ENCODE measurements at regions not wholly inside any gene's neighbourhood (a gene's known extent, or its start where the extent isn't known, plus 50 kb on each side); places are given as distances from the start of the nearest gene placed in this dataset.

GRCh38 chr7:136184719-136185118, 207.6 kb upstream of the MTPN start:
- Histone ChIP-seq H3K36me3 (ENCODE audit: insufficient read depth, low read length) (no peaks in the 10 kb centered on the region), H3K4me3 (ENCODE audit: insufficient read depth, low read depth, low read length) (no peak overlapping the region), H3K4me1 (ENCODE audit: insufficient read depth, low read length) (no peaks in the 10 kb centered on the region), H3K4me2 (ENCODE audit: low read length) (no peak overlapping the region), H3K27me3 (ENCODE audit: insufficient read depth, low read length) (no peaks in the 10 kb centered on the region), H2AFZ (ENCODE audit: low read depth, low read length) (no peak overlapping the region), H3K79me2 (ENCODE audit: insufficient read depth, low read length) (no peaks in the 10 kb centered on the region), H4K20me1 (ENCODE audit: insufficient read depth, low read length) (no peaks in the 10 kb centered on the region), H3K9ac (ENCODE audit: low read length) (no peak overlapping the region), H3K9me3 (ENCODE audit: insufficient read depth, low read depth, low read length) (no peaks in the 10 kb centered on the region), H3K27ac (ENCODE audit: low read depth, low read length) (no peak overlapping the region)
- no peaks in the 10 kb centered on the region for H3K4me1 Mint-ChIP-seq (ENCODE audit: low read depth, unreplicated experiment)
- no peaks in the 10 kb centered on the region for H3K36me3 Mint-ChIP-seq (ENCODE audit: low read depth, unreplicated experiment)
- no peak for FAIRE-seq
- peaks cover 3% of the 10 kb centered on the region for H3K9me3 Mint-ChIP-seq (ENCODE audit: unreplicated experiment)
- no peak for TF ChIP-seq CTCF (IDR thresholded peaks at IDR 0.05; ENCODE audit: insufficient read depth, low read depth, low read length)
- no peak for TF ChIP-seq EZH2 (IDR thresholded peaks at IDR 0.05; ENCODE audit: insufficient read depth, low read length)
- peaks cover 2% of the 10 kb centered on the region for H3K27me3 Mint-ChIP-seq (ENCODE audit: low read depth, unreplicated experiment)
- no peak overlapping the region for H3K27ac Mint-ChIP-seq (ENCODE audit: unreplicated experiment)
- no peak for DNase-seq (ENCODE audit: low read depth)
- no peak overlapping the region for H3K4me3 Mint-ChIP-seq (ENCODE audit: unreplicated experiment)

- Histone ChIP-seq H3K36me3 (ENCODE audit: insufficient read depth, low read length) (no peaks in the 10 kb centered on the region), H3K9ac (ENCODE audit: low read length) (no peak overlapping the region), H3K27me3 (ENCODE audit: insufficient read depth, low read length) (no peaks in the 10 kb centered on the region), H3K4me3 (ENCODE audit: insufficient read depth, low read depth, low read length) (no peak overlapping the region), H4K20me1 (ENCODE audit: insufficient read depth, low read length) (no peaks in the 10 kb centered on the region), H3K27ac (ENCODE audit: low read depth, low read length) (no peak overlapping the region), H3K79me2 (ENCODE audit: insufficient read depth, low read length) (no peaks in the 10 kb centered on the region), H3K9me3 (ENCODE audit: insufficient read depth, low read depth, low read length) (no peaks in the 10 kb centered on the region), H2AFZ (ENCODE audit: low read depth, low read length) (no peak overlapping the region), H3K4me1 (ENCODE audit: insufficient read depth, low read length) (no peaks in the 10 kb centered on the region), H3K4me2 (ENCODE audit: low read length) (no peak overlapping the region)
- no peaks in the 10 kb centered on the region for H3K36me3 Mint-ChIP-seq (ENCODE audit: low read depth, unreplicated experiment)
- no peak overlapping the region for H3K27ac Mint-ChIP-seq (ENCODE audit: unreplicated experiment)
- H3K27me3 Mint-ChIP-seq (ENCODE audit: low read depth, unreplicated experiment) = peaks cover 2% of the 10 kb centered on the region
- H3K9me3 Mint-ChIP-seq (ENCODE audit: unreplicated experiment) = peaks cover 3% of the 10 kb centered on the region
- TF ChIP-seq EZH2 (IDR thresholded peaks at IDR 0.05; ENCODE audit: insufficient read depth, low read length) = no peak
- TF ChIP-seq CTCF (IDR thresholded peaks at IDR 0.05; ENCODE audit: insufficient read depth, low read depth, low read length) = no peak
- peak; percentile 2 for DNase-seq (ENCODE audit: low read depth)
- H3K4me3 Mint-ChIP-seq (ENCODE audit: unreplicated experiment) = no peak overlapping the region
- no peak for FAIRE-seq
- H3K4me1 Mint-ChIP-seq (ENCODE audit: low read depth, unreplicated experiment) = no peaks in the 10 kb centered on the region
Observed at GRCh38 chr7:136183981-136184380, 206.8 kb upstream of the MTPN start.

- no peaks in the 10 kb centered on the region for H4K20me1 ChIP-seq (ENCODE audit: insufficient read depth, low read length)
- H3K36me3 Mint-ChIP-seq (ENCODE audit: low read depth, unreplicated experiment) = no peaks in the 10 kb centered on the region
- no peak for FAIRE-seq
Observed at GRCh38 chr7:136180984-136181383, 203.8 kb upstream of the MTPN start.

More at GRCh38 chr7:136180984-136181383, 203.8 kb upstream of the MTPN start:
- no peaks in the 10 kb centered on the region for H3K4me1 Mint-ChIP-seq (ENCODE audit: low read depth, unreplicated experiment)
- no peak overlapping the region for H3K27ac ChIP-seq (ENCODE audit: low read depth, low read length)
- H3K4me1 ChIP-seq (ENCODE audit: insufficient read depth, low read length) = no peaks in the 10 kb centered on the region
- H2AFZ ChIP-seq (ENCODE audit: low read depth, low read length) = no peak overlapping the region
- H3K79me2 ChIP-seq (ENCODE audit: insufficient read depth, low read length) = no peaks in the 10 kb centered on the region
- H3K27me3 ChIP-seq (ENCODE audit: insufficient read depth, low read length) = no peaks in the 10 kb centered on the region
- no peak overlapping the region for H3K9ac ChIP-seq (ENCODE audit: low read length)
- H3K9me3 Mint-ChIP-seq (ENCODE audit: unreplicated experiment) = no peaks in the 10 kb centered on the region
- H3K27me3 Mint-ChIP-seq (ENCODE audit: low read depth, unreplicated experiment) = peaks cover 2% of the 10 kb centered on the region
- no peaks in the 10 kb centered on the region for H3K9me3 ChIP-seq (ENCODE audit: insufficient read depth, low read depth, low read length)
- H3K4me2 ChIP-seq (ENCODE audit: low read length) = no peak overlapping the region
- H3K4me3 Mint-ChIP-seq (ENCODE audit: unreplicated experiment) = no peak overlapping the region
- TF ChIP-seq CTCF (IDR thresholded peaks at IDR 0.05; ENCODE audit: insufficient read depth, low read depth, low read length) = no peak
- no peak for TF ChIP-seq EZH2 (IDR thresholded peaks at IDR 0.05; ENCODE audit: insufficient read depth, low read length)
- no peak overlapping the region for H3K4me3 ChIP-seq (ENCODE audit: insufficient read depth, low read depth, low read length)
- no peaks in the 10 kb centered on the region for H3K36me3 ChIP-seq (ENCODE audit: insufficient read depth, low read length)
- DNase-seq (ENCODE audit: low read depth) = no peak
- H3K27ac Mint-ChIP-seq (ENCODE audit: unreplicated experiment) = no peak overlapping the region
